Neural cell (in vitro differentiated cells): ENCODE measurements at regions not wholly inside any gene's neighbourhood (a gene's known extent, or its start where the extent isn't known, plus 50 kb on each side); places are given as distances from the start of the nearest gene placed in this dataset.

ENCODE experiments used
- H2AFZ ChIP-seq: fragments of 200-600, 300-800 bp; sonication (generic), shearing (Covaris generic); 2 replicates; pipeline ENCODE4 v1.6.0; 2014; ENCODE audit warnings: low read depth, mild to moderate bottlenecking, antibody characterized with exemption, low read length, moderate library complexity
- H3F3A ChIP-seq: fragments of 200-600 bp; shearing (Covaris generic); 2 replicates; pipeline ENCODE4 v1.6.1; 2016; ENCODE audit warnings: mild to moderate bottlenecking, moderate library complexity, mixed read lengths, antibody characterized with exemption, low read length; ENCODE audit not compliant: insufficient read depth, poor library complexity, severe bottlenecking
- H3K27ac ChIP-seq: fragments of 200-600, 300-800 bp; sonication (generic), shearing (Covaris generic); 2 replicates; pipeline ENCODE4 v1.5.1; 2014; ENCODE audit warnings: mild to moderate bottlenecking, low read length, moderate library complexity
- H3K27me3 ChIP-seq: fragments of 300-800, 200-600 bp; sonication (generic), shearing (Covaris generic); 2 replicates; pipeline ENCODE4 v1.6.0; 2014; ENCODE audit warnings: mild to moderate bottlenecking, low read depth, low read length, moderate library complexity; ENCODE audit not compliant: insufficient read depth
- H3K36me3 ChIP-seq: fragments of 300-800, 200-600 bp; sonication (generic), shearing (Covaris generic); 2 replicates; pipeline ENCODE4 v1.5.1; 2014; ENCODE audit warnings: mild to moderate bottlenecking, antibody characterized with exemption, low read length, moderate library complexity; ENCODE audit not compliant: insufficient read depth
- H3K4me2 ChIP-seq: fragments of 300-800, 200-600 bp; sonication (generic), shearing (Covaris generic); 2 replicates; pipeline ENCODE4 v1.6.0; 2014; ENCODE audit warnings: mild to moderate bottlenecking, low read length
- H3K4me3 ChIP-seq: fragments of 300-800, 200-600 bp; sonication (generic), shearing (Covaris generic); 2 replicates; pipeline ENCODE4 v1.5.1; 2014; ENCODE audit warnings: mild to moderate bottlenecking, low read length, moderate library complexity
- H3K79me2 ChIP-seq: fragments of 200-600 bp; shearing (Covaris generic); replicated peaks from 2 replicates; pipeline ENCODE4 v1.6.0; 2014; ENCODE audit warnings: mild to moderate bottlenecking, low read length, moderate library complexity; ENCODE audit not compliant: insufficient read depth
- H3K9ac ChIP-seq: fragments of 300-800, 200-600 bp; sonication (generic), shearing (Covaris generic); 2 replicates; pipeline ENCODE4 v1.6.1; 2016; ENCODE audit warnings: mild to moderate bottlenecking, low read length, mixed read lengths
- H3K9me2 ChIP-seq: fragments of 200-600 bp; shearing (Covaris generic); 2 replicates; pipeline ENCODE4 v1.6.1; 2016; ENCODE audit warnings: mild to moderate bottlenecking, low read length, mixed read lengths; ENCODE audit not compliant: insufficient read depth
- H3K9me3 ChIP-seq: fragments of 200-600, 300-800 bp; sonication (generic), shearing (Covaris generic); 2 replicates; pipeline ENCODE4 v1.6.1; 2016; ENCODE audit warnings: mild to moderate bottlenecking, mixed run types, low read length, moderate library complexity, mixed read lengths
- H4K20me1 ChIP-seq: fragments of 200-600 bp; shearing (Covaris generic); 2 replicates; pipeline ENCODE4 v1.6.1; 2016; ENCODE audit warnings: mild to moderate bottlenecking, mixed run types; ENCODE audit not compliant: insufficient read depth
- EP300 ChIP-seq: fragments of 450-650 bp; conservative IDR thresholded peaks from 2 replicates; pipeline ENCODE4 v1.6.1; 2014; ENCODE audit warnings: antibody characterized with exemption, mild to moderate bottlenecking, moderate library complexity; ENCODE audit not compliant: poor library complexity, severe bottlenecking
- EZH2 ChIP-seq: fragments of 200-600, 300-800 bp; shearing (Covaris generic), sonication (generic); IDR thresholded peaks from 2 replicates; pipeline ENCODE4 v1.6.1; 2014; ENCODE audit warnings: antibody characterized with exemption, low read length, borderline replicate concordance, mild to moderate bottlenecking; ENCODE audit not compliant: insufficient read depth, poor library complexity, severe bottlenecking
- MXI1 ChIP-seq: fragments of 450-650 bp; conservative IDR thresholded peaks from 2 replicates; pipeline ENCODE4 v1.6.1; 2014; ENCODE audit warnings: antibody characterized with exemption, mild to moderate bottlenecking; ENCODE audit not compliant: poor library complexity, severe bottlenecking
- POLR2AphosphoS5 ChIP-seq: IDR thresholded peaks from 2 replicates; pipeline ENCODE4 v1.6.1; 2012
- RAD21 ChIP-seq: fragments of 450-650 bp; conservative IDR thresholded peaks from 2 replicates; pipeline ENCODE4 v1.6.1; 2014; ENCODE audit warnings: antibody characterized with exemption, mild to moderate bottlenecking, moderate library complexity
- SMC3 ChIP-seq: fragments of 450-650 bp; conservative IDR thresholded peaks from 2 replicates; pipeline ENCODE4 v1.6.1; 2014; ENCODE audit warnings: antibody characterized with exemption, mild to moderate bottlenecking, moderate library complexity; ENCODE audit not compliant: poor library complexity
- TAF1 ChIP-seq: IDR thresholded peaks from 2 replicates; pipeline ENCODE4 v1.6.1; 2012; ENCODE audit warnings: low read depth
- TF ChIP-seq, protein P1 (sequence below): IDR thresholded peaks from 2 replicates; pipeline ENCODE4 v1.6.1; 2012; ENCODE audit warnings: borderline replicate concordance
- TF ChIP-seq, protein P2 (sequence below): fragments of 450-650 bp; IDR thresholded peaks from 2 replicates; pipeline ENCODE4 v1.5.1; 2014; ENCODE audit warnings: antibody characterized with exemption, mild to moderate bottlenecking, moderate library complexity; ENCODE audit not compliant: poor library complexity, severe bottlenecking

DNA sequence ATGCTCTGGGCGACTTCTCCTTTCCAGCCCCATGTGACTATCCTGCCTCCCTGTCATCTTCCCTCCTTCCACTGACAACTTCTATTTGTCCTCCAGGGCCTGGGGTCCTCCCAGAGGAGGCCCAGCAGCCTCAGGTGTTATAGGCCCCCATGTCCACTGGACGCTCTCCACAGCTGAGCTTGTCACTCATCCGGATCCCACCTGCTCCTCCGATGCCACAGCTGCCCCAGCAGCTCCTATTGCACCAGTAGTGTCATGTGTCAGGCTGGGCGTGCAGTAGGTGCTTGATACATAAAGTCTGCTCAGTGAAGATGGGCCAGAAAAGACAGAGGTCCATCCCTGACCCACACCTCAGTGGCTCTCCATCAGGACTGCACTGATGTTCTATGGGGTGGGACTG, 305.7 kb upstream of the MYT1L start:
- no peaks in the 10 kb centered on the region for H3F3A ChIP-seq
- TF ChIP-seq MXI1, result no peak
- TF ChIP-seq RAD21, result no peak
- TF ChIP-seq, protein P1, sequence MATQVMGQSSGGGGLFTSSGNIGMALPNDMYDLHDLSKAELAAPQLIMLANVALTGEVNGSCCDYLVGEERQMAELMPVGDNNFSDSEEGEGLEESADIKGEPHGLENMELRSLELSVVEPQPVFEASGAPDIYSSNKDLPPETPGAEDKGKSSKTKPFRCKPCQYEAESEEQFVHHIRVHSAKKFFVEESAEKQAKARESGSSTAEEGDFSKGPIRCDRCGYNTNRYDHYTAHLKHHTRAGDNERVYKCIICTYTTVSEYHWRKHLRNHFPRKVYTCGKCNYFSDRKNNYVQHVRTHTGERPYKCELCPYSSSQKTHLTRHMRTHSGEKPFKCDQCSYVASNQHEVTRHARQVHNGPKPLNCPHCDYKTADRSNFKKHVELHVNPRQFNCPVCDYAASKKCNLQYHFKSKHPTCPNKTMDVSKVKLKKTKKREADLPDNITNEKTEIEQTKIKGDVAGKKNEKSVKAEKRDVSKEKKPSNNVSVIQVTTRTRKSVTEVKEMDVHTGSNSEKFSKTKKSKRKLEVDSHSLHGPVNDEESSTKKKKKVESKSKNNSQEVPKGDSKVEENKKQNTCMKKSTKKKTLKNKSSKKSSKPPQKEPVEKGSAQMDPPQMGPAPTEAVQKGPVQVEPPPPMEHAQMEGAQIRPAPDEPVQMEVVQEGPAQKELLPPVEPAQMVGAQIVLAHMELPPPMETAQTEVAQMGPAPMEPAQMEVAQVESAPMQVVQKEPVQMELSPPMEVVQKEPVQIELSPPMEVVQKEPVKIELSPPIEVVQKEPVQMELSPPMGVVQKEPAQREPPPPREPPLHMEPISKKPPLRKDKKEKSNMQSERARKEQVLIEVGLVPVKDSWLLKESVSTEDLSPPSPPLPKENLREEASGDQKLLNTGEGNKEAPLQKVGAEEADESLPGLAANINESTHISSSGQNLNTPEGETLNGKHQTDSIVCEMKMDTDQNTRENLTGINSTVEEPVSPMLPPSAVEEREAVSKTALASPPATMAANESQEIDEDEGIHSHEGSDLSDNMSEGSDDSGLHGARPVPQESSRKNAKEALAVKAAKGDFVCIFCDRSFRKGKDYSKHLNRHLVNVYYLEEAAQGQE, result no peak
- TF ChIP-seq, protein P2, sequence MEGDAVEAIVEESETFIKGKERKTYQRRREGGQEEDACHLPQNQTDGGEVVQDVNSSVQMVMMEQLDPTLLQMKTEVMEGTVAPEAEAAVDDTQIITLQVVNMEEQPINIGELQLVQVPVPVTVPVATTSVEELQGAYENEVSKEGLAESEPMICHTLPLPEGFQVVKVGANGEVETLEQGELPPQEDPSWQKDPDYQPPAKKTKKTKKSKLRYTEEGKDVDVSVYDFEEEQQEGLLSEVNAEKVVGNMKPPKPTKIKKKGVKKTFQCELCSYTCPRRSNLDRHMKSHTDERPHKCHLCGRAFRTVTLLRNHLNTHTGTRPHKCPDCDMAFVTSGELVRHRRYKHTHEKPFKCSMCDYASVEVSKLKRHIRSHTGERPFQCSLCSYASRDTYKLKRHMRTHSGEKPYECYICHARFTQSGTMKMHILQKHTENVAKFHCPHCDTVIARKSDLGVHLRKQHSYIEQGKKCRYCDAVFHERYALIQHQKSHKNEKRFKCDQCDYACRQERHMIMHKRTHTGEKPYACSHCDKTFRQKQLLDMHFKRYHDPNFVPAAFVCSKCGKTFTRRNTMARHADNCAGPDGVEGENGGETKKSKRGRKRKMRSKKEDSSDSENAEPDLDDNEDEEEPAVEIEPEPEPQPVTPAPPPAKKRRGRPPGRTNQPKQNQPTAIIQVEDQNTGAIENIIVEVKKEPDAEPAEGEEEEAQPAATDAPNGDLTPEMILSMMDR, result no peak
- TF ChIP-seq EP300, result no peak
- TF ChIP-seq POLR2AphosphoS5, result no peak
- no peaks in the 10 kb centered on the region for H3K79me2 ChIP-seq
- H3K27ac ChIP-seq, result no peak overlapping the region
- H3K9me3 ChIP-seq, result no peaks in the 10 kb centered on the region
- H3K9me2 ChIP-seq, result no peaks in the 10 kb centered on the region
- no peaks in the 10 kb centered on the region for H4K20me1 ChIP-seq
- no peak overlapping the region for H3K9ac ChIP-seq
- H3K4me3 ChIP-seq, result no peak overlapping the region
- no peaks in the 10 kb centered on the region for H3K36me3 ChIP-seq
- no peak overlapping the region for H2AFZ ChIP-seq
- no peak overlapping the region for H3K4me2 ChIP-seq
- H3K27me3 ChIP-seq, result no peaks in the 10 kb centered on the region

DNA sequence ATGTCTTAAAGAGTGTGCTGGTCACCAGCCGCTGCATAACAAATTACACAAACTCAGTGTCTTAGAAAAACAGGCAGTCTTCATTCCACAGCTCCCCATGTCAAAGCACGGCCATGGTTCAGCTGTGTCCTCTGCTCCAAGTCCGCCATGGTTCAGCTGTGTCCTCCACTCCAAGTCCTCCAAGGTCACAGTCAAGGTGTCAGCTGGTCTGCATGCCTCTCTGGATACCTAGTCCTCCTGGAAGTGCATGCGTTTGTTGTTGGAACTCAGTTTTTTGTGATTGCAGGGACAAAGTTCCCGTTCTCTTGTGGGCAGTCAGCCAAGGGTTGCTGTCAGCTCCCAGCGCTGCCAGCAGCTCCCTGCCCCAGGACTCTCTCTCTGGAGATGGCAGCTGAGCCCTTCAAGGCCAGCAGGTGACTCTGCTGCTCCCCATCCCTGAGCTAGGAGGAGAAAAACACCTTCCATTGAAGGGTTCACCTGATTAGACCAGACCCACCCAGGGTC, 304.0 kb upstream of the MYT1L start:
- TF ChIP-seq SMC3, result no peak

DNA sequence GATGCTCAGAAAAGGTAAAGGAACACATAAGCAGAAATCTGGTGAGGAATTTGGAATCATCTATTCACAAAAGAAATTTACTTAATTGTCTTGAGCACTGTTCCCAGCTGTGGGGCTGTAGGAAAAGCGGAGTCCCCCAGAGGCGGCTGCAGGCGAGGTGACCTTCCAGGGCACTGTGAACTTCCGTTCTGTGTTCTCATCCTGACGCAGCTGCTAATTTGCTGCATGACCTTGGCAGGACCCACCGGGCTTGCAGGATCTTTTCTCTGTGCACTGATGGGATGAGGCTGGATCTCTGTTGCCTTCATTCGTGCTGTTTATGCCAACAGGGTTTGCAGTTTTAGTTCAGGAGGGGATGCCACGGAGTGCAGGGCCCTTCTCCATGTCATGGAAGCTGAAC, 301.9 kb upstream of the MYT1L start:
- Histone ChIP-seq H3K27ac (no peak overlapping the region), H3F3A (no peaks in the 10 kb centered on the region), H3K27me3 (no peaks in the 10 kb centered on the region), H4K20me1 (no peaks in the 10 kb centered on the region), H2AFZ (no peak overlapping the region), H3K9me3 (no peaks in the 10 kb centered on the region), H3K79me2 (no peaks in the 10 kb centered on the region), H3K9ac (no peak overlapping the region), H3K9me2 (no peaks in the 10 kb centered on the region), H3K36me3 (no peaks in the 10 kb centered on the region), H3K4me3 (no peak overlapping the region), H3K4me2 (no peak overlapping the region)
- TF ChIP-seq RAD21, result no peak
- TF ChIP-seq MXI1, result no peak
- TF ChIP-seq POLR2AphosphoS5, result no peak
- no peak for TF ChIP-seq EP300
- TF ChIP-seq, protein P2, result no peak
- TF ChIP-seq EZH2, result no peak
- TF ChIP-seq, protein P1, result no peak
- no peak for TF ChIP-seq SMC3
- no peak for TF ChIP-seq TAF1

More for the DNA sequence above, 304.0 kb upstream of the MYT1L start:
- H3K79me2 ChIP-seq, result no peaks in the 10 kb centered on the region
- no peaks in the 10 kb centered on the region for H3K27me3 ChIP-seq
- no peak overlapping the region for H3K4me3 ChIP-seq
- H3K36me3 ChIP-seq, result no peaks in the 10 kb centered on the region
- H3K9me3 ChIP-seq, result no peaks in the 10 kb centered on the region
- H3K9ac ChIP-seq, result no peak overlapping the region
- no peaks in the 10 kb centered on the region for H3K9me2 ChIP-seq
- no peak overlapping the region for H3K4me2 ChIP-seq
- H3K27ac ChIP-seq, result no peak overlapping the region
- H4K20me1 ChIP-seq, result no peaks in the 10 kb centered on the region
- H3F3A ChIP-seq, result no peaks in the 10 kb centered on the region
- H2AFZ ChIP-seq, result no peak overlapping the region
